Small intestine (tissue), 7 donors: ENCODE measurements at regions not wholly inside any gene's neighbourhood (a gene's known extent, or its start where the extent isn't known, plus 50 kb on each side); places are given as distances from the start of the nearest gene placed in this dataset.

Experiments used
- DNase-seq, 2 donors: peaks; one replicate each; pipeline versions ENCODE4 v3.0.0 to v3.0.0-alpha.2; 2013
- FAIRE-seq: peaks from 2 replicates; lab custom pipeline; 2012; peaks lifted over from hg19 to GRCh38; lab: Jason Lieb, UNC
- H3K27ac ChIP-seq, 3 donors: one replicate each; pipeline ENCODE4 v1.5.1; 2013; ENCODE audit warnings: low read length in 2 of 3, mild to moderate bottlenecking in 2 of 3, control low read depth in 1 of 3, inconsistent platforms in 1 of 3, low read depth in 1 of 3, moderate library complexity in 1 of 3
- H3K27me3 ChIP-seq, 3 donors: one replicate each; pipeline ENCODE4 v1.6.1; 2013; ENCODE audit warnings: low read length in 3 of 3, inconsistent platforms in 1 of 3; ENCODE audit not compliant: control insufficient read depth in 3 of 3, insufficient read depth in 3 of 3
- H3K36me3 ChIP-seq, 3 donors: one replicate each; pipeline ENCODE4 v1.6.1; 2013; ENCODE audit warnings: low read length in 3 of 3, inconsistent platforms in 1 of 3, low read depth in 1 of 3, mild to moderate bottlenecking in 1 of 3, moderate library complexity in 1 of 3; ENCODE audit not compliant: control insufficient read depth in 3 of 3, insufficient read depth in 2 of 3
- H3K4me1 ChIP-seq, 3 donors: one replicate each; pipeline ENCODE4 v1.6.1; 2013; ENCODE audit warnings: low read length in 2 of 3, inconsistent platforms in 1 of 3, low read depth in 1 of 3, mild to moderate bottlenecking in 1 of 3, moderate library complexity in 1 of 3; ENCODE audit not compliant: control insufficient read depth in 3 of 3, insufficient read depth in 2 of 3
- H3K4me3 ChIP-seq, 3 donors: one replicate each; pipeline ENCODE4 v1.5.1; 2013; ENCODE audit warnings: low read length in 3 of 3, control low read depth in 1 of 3, inconsistent platforms in 1 of 3, low read depth in 1 of 3, mild to moderate bottlenecking in 1 of 3, moderate library complexity in 1 of 3
- H3K9me3 ChIP-seq, 2 donors: one replicate each; pipeline ENCODE4 v1.6.1; 2013; ENCODE audit warnings: low read depth in 1 of 2, low read length in 1 of 2; ENCODE audit not compliant: control insufficient read depth in 2 of 2, insufficient read depth in 1 of 2
- WGBS, 3 donors: extraction: QIAGEN DNeasy Blood & Tissue Kit; methylation state at CpG; one replicate each; pipeline ENCODE4 v1.1.7; 2013; 5-methylcytosine and 5-hydroxymethylcytosine counted together
- donor health status: healthy with polysubstance abuse.
- donor health status: control.
- donor health status: control.
- donor health status: Bipolar disorder and iron deficiency.
- donor health status: healthy.

DNA sequence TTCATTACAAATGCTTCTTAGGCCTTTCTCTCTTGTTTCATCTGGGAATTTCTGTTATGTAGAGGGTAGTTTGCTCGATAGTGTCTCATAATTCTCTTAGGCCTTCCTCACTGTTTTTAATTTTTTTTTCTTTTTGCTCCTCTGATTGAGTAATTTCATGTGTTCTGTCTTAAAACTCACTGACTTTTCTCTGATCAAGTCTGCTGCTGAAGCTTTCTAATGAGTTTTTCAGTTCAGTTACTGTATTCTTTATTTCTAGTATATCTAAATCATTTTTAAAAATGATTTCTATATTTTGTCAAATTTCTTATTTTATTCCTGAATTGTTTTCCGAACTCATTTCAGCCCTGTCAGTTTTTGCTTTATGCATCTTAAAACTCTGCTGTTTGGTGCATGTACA is 228.0 kb downstream of the MID1IP1 start:
- FAIRE-seq = no peak
- WGBS, 3 donors = 73 to 85% (median 76%) methylated on average over 2 of the region's 2 CpGs
- no peaks in the 10 kb centered on the region for H3K36me3 ChIP-seq
- H3K27ac ChIP-seq = no peak overlapping the region
- no peaks in the 10 kb centered on the region for H3K4me1 ChIP-seq
- no peak overlapping the region for H3K4me3 ChIP-seq
- H3K9me3 ChIP-seq = peaks cover 0 to 15% of the 10 kb centered on the region in 2 donors
- no peaks in the 10 kb centered on the region for H3K27me3 ChIP-seq
- DNase-seq = no peak

DNA sequence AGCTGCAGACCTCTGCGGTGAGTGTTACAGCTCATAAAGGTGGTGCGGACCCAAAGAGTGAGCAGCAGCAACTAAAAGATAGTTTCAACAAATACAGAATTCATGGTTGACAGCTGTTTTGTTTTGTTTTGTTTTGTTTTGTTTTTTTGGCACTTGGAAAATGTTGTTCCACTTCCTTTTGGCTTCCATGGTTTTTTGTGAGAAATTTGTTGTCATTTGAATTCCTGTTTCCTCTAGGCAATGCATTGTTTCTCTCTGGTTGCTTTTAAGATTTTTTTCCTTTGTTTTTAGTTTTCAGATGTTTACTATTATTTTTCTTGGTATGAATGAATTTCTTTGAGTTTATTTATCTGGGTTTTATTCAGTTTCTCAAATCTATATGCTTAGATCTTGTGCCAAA is 229.4 kb downstream of the MID1IP1 start:
- FAIRE-seq = no peak

DNA sequence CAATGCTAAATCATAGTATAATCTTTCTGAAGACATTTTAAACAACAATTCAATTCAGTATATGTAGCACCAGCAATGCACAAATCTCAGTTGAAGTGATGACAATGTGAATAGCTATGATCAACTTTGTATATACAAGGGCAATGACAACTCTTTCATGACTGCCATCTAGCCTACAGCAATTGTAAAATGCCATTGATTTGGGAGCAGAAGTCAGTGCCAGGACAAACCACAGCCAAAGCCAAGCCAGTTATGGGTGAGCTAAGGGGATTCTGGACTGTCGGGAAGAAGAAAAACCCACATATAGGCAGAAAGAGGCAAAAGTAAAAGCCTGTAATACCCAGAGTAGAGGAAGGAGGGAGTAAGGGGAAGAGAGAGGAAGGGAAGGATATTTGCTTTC is 238.6 kb downstream of the MID1IP1 start:
- no peak for FAIRE-seq
- Histone ChIP-seq H3K4me1 (peaks cover 0 to 10% (median 0%) of the 10 kb centered on the region in 3 donors), H3K27me3 (no peaks in the 10 kb centered on the region), H3K27ac (no peak overlapping the region), H3K36me3 (no peaks in the 10 kb centered on the region), H3K9me3 (no peaks in the 10 kb centered on the region), H3K4me3 (no peak overlapping the region)
- DNase-seq = no peak
- 79 to 92% (median 92%) methylated on average over 1 of the region's 1 CpG for WGBS, 3 donors

More for the DNA sequence above, 229.4 kb downstream of the MID1IP1 start:
- DNase-seq = no peak
- Histone ChIP-seq H3K36me3 (no peaks in the 10 kb centered on the region), H3K9me3 (peaks cover 0 to 15% of the 10 kb centered on the region in 2 donors), H3K4me1 (no peaks in the 10 kb centered on the region), H3K27ac (no peak overlapping the region), H3K4me3 (no peak overlapping the region), H3K27me3 (no peaks in the 10 kb centered on the region)
- WGBS, 3 donors = 96 to 100% (median 97%) methylated on average over 2 of the region's 2 CpGs

DNA sequence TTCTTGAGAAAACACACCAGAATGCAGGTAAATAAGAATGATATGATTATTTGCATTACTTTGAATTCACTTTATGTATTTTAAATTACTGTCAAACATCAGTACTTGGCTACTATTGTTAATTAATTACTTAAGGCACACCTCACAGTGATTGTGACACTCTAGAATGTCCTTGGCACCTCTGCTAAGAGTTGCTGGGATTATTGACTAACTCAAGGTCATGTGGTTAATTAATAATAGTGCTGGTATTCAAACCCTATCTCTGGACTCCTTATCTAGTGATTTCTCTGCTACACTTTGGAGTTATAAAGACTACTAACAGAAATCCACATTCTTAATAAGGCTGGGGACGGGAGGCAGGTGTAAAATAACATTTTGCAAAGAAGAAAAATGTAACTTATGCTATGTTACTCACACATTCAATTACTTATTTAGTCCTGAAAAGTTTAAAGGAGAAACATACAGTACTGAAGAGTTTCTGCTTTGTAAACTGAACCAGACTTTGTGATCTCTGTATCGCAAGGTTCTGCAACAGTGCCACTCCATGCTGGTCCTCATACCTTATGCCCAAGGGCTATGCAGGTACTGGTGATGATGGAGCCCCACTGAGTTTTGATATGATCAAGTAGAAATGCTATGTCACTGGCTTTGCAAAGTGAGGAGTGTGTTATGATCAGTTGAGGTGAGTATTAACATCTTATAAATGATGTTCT is 242.7 kb downstream of the MID1IP1 start:
- Histone ChIP-seq H3K9me3 (no peaks in the 10 kb centered on the region), H3K27ac (no peak overlapping the region), H3K27me3 (no peaks in the 10 kb centered on the region), H3K36me3 (no peaks in the 10 kb centered on the region), H3K4me1 (peaks cover 0 to 10% (median 1%) of the 10 kb centered on the region in 3 donors), H3K4me3 (no peak overlapping the region)
- peak; percentile 70 for FAIRE-seq
- WGBS, 3 donors = 25 to 71% (median 30%) methylated on average over 2 of the region's 2 CpGs
- DNase-seq = peak; percentile 51 to 81

DNA sequence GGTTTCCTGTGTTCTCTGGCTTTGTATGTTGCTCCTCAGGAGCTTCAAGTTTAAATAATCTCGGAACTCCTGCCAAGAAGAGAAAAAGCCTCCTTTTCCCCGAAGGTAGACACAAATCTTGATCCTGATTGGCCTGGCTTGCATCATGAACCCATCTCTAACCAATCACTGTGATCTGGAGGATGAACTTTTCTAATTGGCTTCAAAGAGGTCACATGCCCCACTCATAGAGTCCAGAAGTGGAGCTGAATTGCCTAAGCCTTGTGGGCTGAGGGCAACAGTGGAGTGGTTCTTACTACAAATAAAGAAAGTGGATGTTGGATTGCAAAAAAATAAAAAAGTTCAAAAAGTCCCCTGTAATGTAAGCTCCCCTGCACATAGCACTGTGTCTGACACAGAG is 245.9 kb downstream of the MID1IP1 start:
- Histone ChIP-seq H3K4me1 (peaks cover 0 to 10% (median 1%) of the 10 kb centered on the region in 3 donors), H3K27me3 (no peaks in the 10 kb centered on the region), H3K27ac (no peak overlapping the region), H3K4me3 (no peak overlapping the region), H3K36me3 (no peaks in the 10 kb centered on the region), H3K9me3 (no peaks in the 10 kb centered on the region)
- FAIRE-seq (no peak), DNase-seq (no peak)
- 57 to 95% (median 78%) methylated on average over 2 of the region's 2 CpGs for WGBS, 3 donors

DNA sequence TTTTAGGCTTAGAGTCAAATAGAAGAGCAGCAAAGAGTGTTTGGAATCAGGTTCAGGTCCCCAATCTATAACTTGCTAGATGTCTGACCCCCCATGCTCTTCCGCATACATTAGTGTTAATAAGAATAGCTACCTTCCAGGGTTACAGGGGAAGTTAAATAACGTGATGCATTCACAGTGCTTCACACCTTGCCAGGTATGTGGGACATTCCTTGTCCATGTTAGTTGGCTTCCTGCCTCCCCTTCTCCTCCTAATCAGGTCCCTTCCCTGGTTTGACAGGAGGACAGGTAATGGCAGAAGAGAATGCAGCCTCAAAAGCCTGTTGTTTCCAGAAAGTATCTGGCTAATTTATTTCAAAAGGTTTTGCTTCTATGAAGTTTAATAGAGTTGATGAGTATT is 248.7 kb downstream of the MID1IP1 start:
- no peak for FAIRE-seq
- H3K27me3 ChIP-seq = no peaks in the 10 kb centered on the region
- H3K4me3 ChIP-seq = no peak overlapping the region
- H3K4me1 ChIP-seq = peaks cover 0 to 3% (median 1%) of the 10 kb centered on the region in 3 donors
- WGBS, 3 donors = 69 to 93% (median 81%) methylated on average over 2 of the region's 2 CpGs
- H3K9me3 ChIP-seq = no peaks in the 10 kb centered on the region
- no peak for DNase-seq
- no peaks in the 10 kb centered on the region for H3K36me3 ChIP-seq
- no peak overlapping the region for H3K27ac ChIP-seq

DNA sequence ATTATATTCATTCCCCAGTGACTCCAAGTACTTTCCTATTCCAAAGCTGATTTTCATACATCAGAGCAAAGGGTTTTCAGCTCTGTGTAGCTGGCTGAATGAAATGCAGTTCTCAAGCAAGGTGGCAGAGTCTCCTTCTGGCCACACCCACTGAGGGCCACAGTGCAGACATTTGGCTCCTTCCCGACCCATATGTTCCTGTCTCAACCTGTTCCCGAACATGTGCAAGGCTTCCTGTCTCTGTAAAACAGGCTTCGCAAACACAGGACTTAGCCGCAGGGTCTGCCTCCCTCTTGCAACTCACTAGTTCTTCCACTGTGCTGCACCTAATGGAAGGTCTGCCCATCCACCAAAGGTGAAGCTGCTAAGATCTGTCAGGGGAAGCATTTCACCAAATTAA is 249.2 kb downstream of the MID1IP1 start:
- H3K4me3 ChIP-seq = no peak overlapping the region
- no peak for DNase-seq
- H3K36me3 ChIP-seq = no peaks in the 10 kb centered on the region
- H3K9me3 ChIP-seq = no peaks in the 10 kb centered on the region
- no peaks in the 10 kb centered on the region for H3K27me3 ChIP-seq
- 72 to 85% (median 73%) methylated on average over 4 of the region's 4 CpGs for WGBS, 3 donors
- H3K27ac ChIP-seq = no peak overlapping the region
- H3K4me1 ChIP-seq = peaks cover 0 to 3% (median 1%) of the 10 kb centered on the region in 3 donors
- FAIRE-seq = no peak

DNA sequence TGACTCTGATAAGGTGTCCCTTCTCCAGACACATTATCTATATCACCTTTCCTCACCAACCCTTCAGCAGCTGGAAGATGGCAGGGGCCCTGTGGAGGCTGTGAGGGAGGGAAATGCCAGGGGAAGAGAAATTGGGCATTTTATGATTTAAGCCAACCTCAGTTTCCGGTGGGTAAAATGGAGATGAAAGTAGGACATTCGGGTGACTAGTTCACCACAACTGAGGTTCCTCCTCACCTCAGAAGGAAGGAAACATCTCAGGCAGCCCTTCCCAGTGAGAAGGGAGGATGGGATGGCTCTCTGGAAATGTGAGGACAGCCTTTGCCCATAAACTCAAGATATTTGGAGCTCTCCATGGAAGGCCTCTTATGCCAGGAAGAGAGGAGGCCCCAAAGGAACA is 251.5 kb downstream of the MID1IP1 start:
- no peak overlapping the region for H3K4me3 ChIP-seq
- no peak overlapping the region for H3K27ac ChIP-seq
- no peaks in the 10 kb centered on the region for H3K27me3 ChIP-seq
- no peak for FAIRE-seq
- peaks cover 0 to 3% (median 0%) of the 10 kb centered on the region in 3 donors for H3K4me1 ChIP-seq
- no peaks in the 10 kb centered on the region for H3K9me3 ChIP-seq
- whole genome bisulfite sequencing, 3 donors = 71 to 94% (median 81%) methylated on average over 2 of the region's 2 CpGs
- H3K36me3 ChIP-seq = no peaks in the 10 kb centered on the region
- no peak for DNase-seq

DNA sequence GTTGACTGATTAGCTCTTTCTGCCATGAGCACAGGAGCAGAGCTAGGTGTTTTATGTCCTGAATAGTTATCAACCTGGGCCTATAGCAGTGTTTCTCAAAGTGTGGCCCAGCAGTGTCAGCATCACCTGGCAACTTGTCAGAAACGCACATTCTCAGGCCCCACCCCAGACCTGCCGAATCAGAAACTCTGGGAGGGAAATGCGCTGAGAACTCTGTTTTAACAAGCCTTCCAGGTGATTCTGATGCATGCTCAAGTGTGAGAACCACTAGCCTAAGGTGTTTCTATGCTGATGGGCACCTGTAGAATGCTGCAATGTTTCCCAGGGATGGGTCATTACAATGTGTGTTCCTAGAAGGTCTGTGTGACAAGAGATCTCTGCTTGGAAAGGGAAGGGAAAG is 257.5 kb downstream of the MID1IP1 start:
- 26 to 70% (median 48%) methylated on average over 3 of the region's 3 CpGs for WGBS, 3 donors
- Histone ChIP-seq H3K27me3 (no peaks in the 10 kb centered on the region), H3K4me3 (no peak overlapping the region), H3K9me3 (peaks cover 0 to 17% of the 10 kb centered on the region in 2 donors), H3K4me1 (no peaks in the 10 kb centered on the region), H3K27ac (no peak overlapping the region), H3K36me3 (no peaks in the 10 kb centered on the region)
- DNase-seq (peak in 1 of 2 donors; percentile 41), FAIRE-seq (no peak)
